ENCODE measurements at regions not wholly inside any gene's neighbourhood (a gene's known extent, or its start where the extent isn't known, plus 50 kb on each side); places are given as distances from the start of the nearest gene placed in this dataset.

GRCh38 chr9:129239946-129240490 is 62.0 kb upstream of the IER5L start:
- Histone ChIP-seq H3K4me3 (ENCODE audit: low read depth, low read length) (no peak overlapping the region), H3K27ac (ENCODE audit: extremely low read depth, low read depth, low read length) (no peak overlapping the region), H3K4me1 (ENCODE audit: control insufficient read depth, insufficient read depth, low read length) (no peaks in the 10 kb centered on the region), H3K9me3 (ENCODE audit: control insufficient read depth, insufficient read depth, low read depth, low read length) (no peaks in the 10 kb centered on the region), H3K36me3 (ENCODE audit: control insufficient read depth in 2 of 2, insufficient read depth in 1 of 2, low read length in 2 of 2) (no peaks in the 10 kb centered on the region)
- POLR2A ChIA-PET = no interaction called here
- TF ChIP-seq ZBTB1 (tag by site-specific recombination; IDR thresholded peaks at IDR 0.05) = no peak
- TF ChIP-seq BCL11B (tag by site-specific recombination; IDR thresholded peaks at IDR 0.05; ENCODE audit: low read depth) = no peak
- TF ChIP-seq ZIC2 (tag by site-specific recombination; IDR thresholded peaks at IDR 0.05) = no peak
- TF ChIP-seq ZNF18 (tag by site-specific recombination; IDR thresholded peaks at IDR 0.05) = no peak
- TF ChIP-seq, protein P1, sequence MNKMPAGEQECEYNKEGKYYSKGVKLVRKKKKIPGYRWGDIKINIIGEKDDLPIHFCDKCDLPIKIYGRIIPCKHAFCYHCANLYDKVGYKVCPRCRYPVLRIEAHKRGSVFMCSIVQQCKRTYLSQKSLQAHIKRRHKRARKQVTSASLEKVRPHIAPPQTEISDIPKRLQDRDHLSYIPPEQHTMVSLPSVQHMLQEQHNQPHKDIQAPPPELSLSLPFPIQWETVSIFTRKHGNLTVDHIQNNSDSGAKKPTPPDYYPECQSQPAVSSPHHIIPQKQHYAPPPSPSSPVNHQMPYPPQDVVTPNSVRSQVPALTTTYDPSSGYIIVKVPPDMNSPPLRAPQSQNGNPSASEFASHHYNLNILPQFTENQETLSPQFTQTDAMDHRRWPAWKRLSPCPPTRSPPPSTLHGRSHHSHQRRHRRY (tag by site-specific recombination; IDR thresholded peaks at IDR 0.05) = no peak
- no peak for TF ChIP-seq KLF8 (tag by site-specific recombination; IDR thresholded peaks at IDR 0.05)
- TF ChIP-seq SALL2 (tag by site-specific recombination; IDR thresholded peaks at IDR 0.05; ENCODE audit: borderline replicate concordance) = no peak
- TF ChIP-seq KLF10 (tag by site-specific recombination; IDR thresholded peaks at IDR 0.05) = no peak
- CTCF ChIA-PET = interaction anchor here (0.7 to 1.2 kb wide), 2 partner anchors 10 to 87 kb away, joined by 3 to 4 read pairs; no protein-coding TSS in a partner anchor

DNA sequence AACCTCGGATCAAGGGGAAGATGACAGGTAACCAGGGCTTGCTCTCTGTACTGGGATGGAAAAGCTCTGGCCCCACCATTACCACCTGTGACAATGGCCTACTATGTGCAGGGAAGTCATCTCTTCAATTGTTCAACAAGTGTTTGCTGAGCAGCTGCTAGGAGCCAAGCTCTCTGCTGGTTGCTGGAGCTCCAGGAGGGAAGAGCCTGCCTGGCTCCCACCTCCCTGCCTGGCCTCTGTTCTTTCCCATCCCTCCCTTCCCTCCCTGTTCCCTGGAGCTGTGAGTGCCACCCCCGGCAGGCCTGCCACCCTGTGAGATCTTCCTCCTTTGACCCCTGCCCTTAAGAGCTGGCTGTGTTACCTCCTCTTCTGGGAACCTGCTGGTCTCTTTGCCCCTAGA is 59.7 kb upstream of the IER5L start:
- Histone ChIP-seq H3K36me3 (ENCODE audit: control insufficient read depth in 2 of 2, insufficient read depth in 1 of 2, low read length in 2 of 2) (no peaks in the 10 kb centered on the region), H3K4me1 (ENCODE audit: control insufficient read depth, insufficient read depth, low read length) (no peaks in the 10 kb centered on the region), H3K9me3 (ENCODE audit: control insufficient read depth, insufficient read depth, low read depth, low read length) (no peaks in the 10 kb centered on the region), H3K27ac (ENCODE audit: extremely low read depth, low read depth, low read length) (no peak overlapping the region), H3K4me3 (ENCODE audit: low read depth, low read length) (no peak overlapping the region)
- ChIA-PET CTCF (interaction anchor here (0.6 to 1.6 kb wide), 3 partner anchors 64 to 402 kb away, joined by 4 to 6 read pairs (median 4); no protein-coding TSS in a partner anchor), POLR2A (interaction anchor here (2.1 kb wide), 1 partner anchor 60 kb away, joined by 10 read pairs; the partner anchor contains the start of gene IER5L)
- TF ChIP-seq YY2 (tag by site-specific recombination; IDR thresholded peaks at IDR 0.05) (no peak), ZNF24 (tag by site-specific recombination; IDR thresholded peaks at IDR 0.05) (no peak), WT1 (tag by site-specific recombination; IDR thresholded peaks at IDR 0.05) (peak; percentile 43; the same call in 1 of the 2 replicates), SCRT1 (tag by site-specific recombination; IDR thresholded peaks at IDR 0.05; ENCODE audit: borderline replicate concordance) (peak; percentile 71; the same call in 1 of the 2 replicates), ZNF19 (tag by site-specific recombination; IDR thresholded peaks at IDR 0.05; ENCODE audit: low read depth) (no peak), ZNF596 (tag by site-specific recombination; IDR thresholded peaks at IDR 0.05) (no peak), ZNF341 (tag by site-specific recombination; IDR thresholded peaks at IDR 0.05; ENCODE audit: low read depth) (peak; percentile 29), ZBTB44 (tag by site-specific recombination; IDR thresholded peaks at IDR 0.05) (no peak), SCRT2 (tag by site-specific recombination; IDR thresholded peaks at IDR 0.05) (peak; percentile 85), ZIC2 (tag by site-specific recombination; IDR thresholded peaks at IDR 0.05) (peak; percentile 43; the same call in 1 of the 2 replicates), ZNF549 (tag by site-specific recombination; IDR thresholded peaks at IDR 0.05) (no peak), GLIS1 (tag by site-specific recombination; IDR thresholded peaks at IDR 0.05) (peak; percentile 68), ZNF223 (tag by site-specific recombination; IDR thresholded peaks at IDR 0.05) (no peak), ZNF132 (tag by site-specific recombination; IDR thresholded peaks at IDR 0.05; ENCODE audit: borderline replicate concordance) (no peak), ZNF664 (tag by site-specific recombination; IDR thresholded peaks at IDR 0.05) (0 out of 2 replicates have a peak, but pooled peaks have one; percentile 15)
- TF ChIP-seq, protein P2, sequence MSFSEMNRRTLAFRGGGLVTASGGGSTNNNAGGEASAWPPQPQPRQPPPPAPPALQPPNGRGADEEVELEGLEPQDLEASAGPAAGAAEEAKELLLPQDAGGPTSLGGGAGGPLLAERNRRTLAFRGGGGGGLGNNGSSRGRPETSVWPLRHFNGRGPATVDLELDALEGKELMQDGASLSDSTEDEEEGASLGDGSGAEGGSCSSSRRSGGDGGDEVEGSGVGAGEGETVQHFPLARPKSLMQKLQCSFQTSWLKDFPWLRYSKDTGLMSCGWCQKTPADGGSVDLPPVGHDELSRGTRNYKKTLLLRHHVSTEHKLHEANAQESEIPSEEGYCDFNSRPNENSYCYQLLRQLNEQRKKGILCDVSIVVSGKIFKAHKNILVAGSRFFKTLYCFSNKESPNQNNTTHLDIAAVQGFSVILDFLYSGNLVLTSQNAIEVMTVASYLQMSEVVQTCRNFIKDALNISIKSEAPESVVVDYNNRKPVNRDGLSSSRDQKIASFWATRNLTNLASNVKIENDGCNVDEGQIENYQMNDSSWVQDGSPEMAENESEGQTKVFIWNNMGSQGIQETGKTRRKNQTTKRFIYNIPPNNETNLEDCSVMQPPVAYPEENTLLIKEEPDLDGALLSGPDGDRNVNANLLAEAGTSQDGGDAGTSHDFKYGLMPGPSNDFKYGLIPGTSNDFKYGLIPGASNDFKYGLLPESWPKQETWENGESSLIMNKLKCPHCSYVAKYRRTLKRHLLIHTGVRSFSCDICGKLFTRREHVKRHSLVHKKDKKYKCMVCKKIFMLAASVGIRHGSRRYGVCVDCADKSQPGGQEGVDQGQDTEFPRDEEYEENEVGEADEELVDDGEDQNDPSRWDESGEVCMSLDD (tag by site-specific recombination; IDR thresholded peaks at IDR 0.05) = no peak
- TF ChIP-seq, protein P3, sequence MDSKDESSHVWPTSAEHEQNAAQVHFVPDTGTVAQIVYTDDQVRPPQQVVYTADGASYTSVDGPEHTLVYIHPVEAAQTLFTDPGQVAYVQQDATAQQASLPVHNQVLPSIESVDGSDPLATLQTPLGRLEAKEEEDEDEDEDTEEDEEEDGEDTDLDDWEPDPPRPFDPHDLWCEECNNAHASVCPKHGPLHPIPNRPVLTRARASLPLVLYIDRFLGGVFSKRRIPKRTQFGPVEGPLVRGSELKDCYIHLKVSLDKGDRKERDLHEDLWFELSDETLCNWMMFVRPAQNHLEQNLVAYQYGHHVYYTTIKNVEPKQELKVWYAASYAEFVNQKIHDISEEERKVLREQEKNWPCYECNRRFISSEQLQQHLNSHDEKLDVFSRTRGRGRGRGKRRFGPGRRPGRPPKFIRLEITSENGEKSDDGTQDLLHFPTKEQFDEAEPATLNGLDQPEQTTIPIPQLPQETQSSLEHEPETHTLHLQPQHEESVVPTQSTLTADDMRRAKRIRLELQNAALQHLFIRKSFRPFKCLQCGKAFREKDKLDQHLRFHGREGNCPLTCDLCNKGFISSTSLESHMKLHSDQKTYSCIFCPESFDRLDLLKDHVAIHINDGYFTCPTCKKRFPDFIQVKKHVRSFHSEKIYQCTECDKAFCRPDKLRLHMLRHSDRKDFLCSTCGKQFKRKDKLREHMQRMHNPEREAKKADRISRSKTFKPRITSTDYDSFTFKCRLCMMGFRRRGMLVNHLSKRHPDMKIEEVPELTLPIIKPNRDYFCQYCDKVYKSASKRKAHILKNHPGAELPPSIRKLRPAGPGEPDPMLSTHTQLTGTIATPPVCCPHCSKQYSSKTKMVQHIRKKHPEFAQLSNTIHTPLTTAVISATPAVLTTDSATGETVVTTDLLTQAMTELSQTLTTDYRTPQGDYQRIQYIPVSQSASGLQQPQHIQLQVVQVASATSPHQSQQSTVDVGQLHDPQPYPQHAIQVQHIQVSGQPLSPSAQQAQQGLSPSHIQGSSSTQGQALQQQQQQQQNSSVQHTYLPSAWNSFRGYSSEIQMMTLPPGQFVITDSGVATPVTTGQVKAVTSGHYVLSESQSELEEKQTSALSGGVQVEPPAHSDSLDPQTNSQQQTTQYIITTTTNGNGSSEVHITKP (tag by site-specific recombination; IDR thresholded peaks at IDR 0.05) = no peak
